HCT116 (cell line): ENCODE measurements at regions not wholly inside any gene's neighbourhood (a gene's known extent, or its start where the extent isn't known, plus 50 kb on each side); places are given as distances from the start of the nearest gene placed in this dataset.

Experiments used
- ATAC-seq: fragments of 200-7000 bp; cut with Tn5 transposase; 2 replicates; pipeline ENCODE4 v1.9.1; 2020; ENCODE audit warnings: mild to moderate bottlenecking, moderate library complexity
- BruUV-seq: library from RNA; stranded (reverse); fragments of 400-500 nt; replicated peaks from 2 replicates; lab custom pipeline; 2021; lab: Mats Ljungman, UMichigan
- CTCF ChIA-PET: fragments of 300-600 bp; sonication (Branson Sonifier 250); formaldehyde crosslinking; loops from one replicate; lab custom pipeline; 2021; ENCODE audit warnings: antibody characterized with exemption; lab: Charles Lee
- POLR2A ChIA-PET: fragments of 300-600, 350-600 bp; sonication (Branson Sonifier 250); formaldehyde crosslinking; loops from one replicate; lab custom pipeline; 2021; ENCODE audit warnings: antibody characterized with exemption; lab: Charles Lee
- RAD21 ChIA-PET, 2 experiments: fragments of 300-600 bp; sonication (Branson Sonifier 250); formaldehyde crosslinking; loops; one replicate each; lab custom pipeline; 2023; ENCODE audit warnings: low total read pairs in 2 of 2; ENCODE audit not compliant: uncharacterized antibody in 2 of 2, unreplicated experiment in 2 of 2, low non-redundant PET in 1 of 2; lab: Charles Lee
- DNase-seq: peaks from one replicate; pipeline ENCODE4 v3.0.0-alpha.2; 2010; ENCODE audit warnings: low read depth, low spot score
- H2AFZ ChIP-seq: fragments of 200-600 bp; shearing (Covaris generic), sonication (generic); 2 replicates; pipeline ENCODE4 v1.6.1; 2017; ENCODE audit warnings: low read depth, mixed run types, mixed read lengths, antibody characterized with exemption, low read length; ENCODE audit not compliant: poor library complexity, severe bottlenecking
- H3K27ac ChIP-seq: 2 replicates; pipeline ENCODE4 v1.5.1; 2012; ENCODE audit warnings: low read depth, low read length
- H3K27me3 ChIP-seq: fragments of 200-600 bp; sonication (generic); 2 replicates; pipeline ENCODE4 v1.6.1; 2016; ENCODE audit warnings: mixed run types, low read length, mixed read lengths; ENCODE audit not compliant: insufficient read depth
- H3K36me3 ChIP-seq, 2 experiments: fragments of 200-500 bp in 1 of 2; fragments of 200-600 bp in 1 of 2; sonication (Bioruptor generic) in 1 of 2; sonication (generic) in 1 of 2; 2 replicates each; pipeline versions ENCODE4 v1.5.1 to v1.6.1; 2014 to 2016; ENCODE audit warnings: low read length in 2 of 2, inconsistent platforms in 1 of 2, mixed read lengths in 1 of 2, mixed run types in 1 of 2; ENCODE audit not compliant: insufficient read depth in 2 of 2, control insufficient read depth in 1 of 2
- H3K4me1 ChIP-seq, 2 experiments: fragments of 200-600 bp in 1 of 2; sonication (generic) in 1 of 2; 2 replicates each; pipeline versions ENCODE4 v1.5.1 to v1.6.1; 2012 to 2017; ENCODE audit warnings: low read length in 2 of 2, inconsistent platforms in 1 of 2, mild to moderate bottlenecking in 1 of 2, mixed read lengths in 1 of 2, mixed run types in 1 of 2, moderate library complexity in 1 of 2; ENCODE audit not compliant: insufficient read depth in 2 of 2, control insufficient read depth in 1 of 2
- H3K4me2 ChIP-seq: fragments of 200-600 bp; sonication (generic); 2 replicates; pipeline ENCODE4 v1.6.1; 2017; ENCODE audit warnings: mixed run types, low read length, mixed read lengths
- H3K4me3 ChIP-seq, 2 experiments: fragments of 200-600 bp in 1 of 2; sonication (generic) in 1 of 2; replicated peaks in 1 of 2; 2 replicates each; pipeline ENCODE4 v1.5.1; 2011 to 2016; ENCODE audit warnings: low read length in 2 of 2, control low read depth in 1 of 2, low read depth in 1 of 2, mild to moderate bottlenecking in 1 of 2, mixed read lengths in 1 of 2, mixed run types in 1 of 2
- H3K79me2 ChIP-seq: fragments of 200-600 bp; sonication (generic); 2 replicates; pipeline ENCODE4 v1.6.1; 2017; ENCODE audit warnings: mild to moderate bottlenecking, mixed run types, low read length, moderate library complexity, mixed read lengths; ENCODE audit not compliant: insufficient read depth
- H3K9ac ChIP-seq: fragments of 200-600 bp; sonication (generic); 2 replicates; pipeline ENCODE4 v1.6.1; 2016; ENCODE audit warnings: low read length, mixed read lengths
- H3K9me2 ChIP-seq: fragments of 200-600 bp; sonication (generic), shearing (Covaris generic); 2 replicates; pipeline ENCODE4 v1.6.1; 2017; ENCODE audit warnings: mixed run types, mild to moderate bottlenecking, moderate library complexity; ENCODE audit not compliant: insufficient read depth
- H3K9me3 ChIP-seq, 2 experiments: fragments of 200-500 bp in 1 of 2; fragments of 200-600 bp in 1 of 2; sonication (Bioruptor generic) in 1 of 2; sonication (generic) in 1 of 2; 2 replicates each; pipeline ENCODE4 v1.6.1; 2014 to 2017; ENCODE audit warnings: low read length in 2 of 2, mixed read lengths in 2 of 2, inconsistent platforms in 1 of 2, low read depth in 1 of 2, mild to moderate bottlenecking in 1 of 2, mixed run types in 1 of 2, moderate library complexity in 1 of 2; ENCODE audit not compliant: control insufficient read depth in 1 of 2, insufficient read depth in 1 of 2
- H4K20me1 ChIP-seq: fragments of 200-600 bp; sonication (generic), shearing (Covaris generic); 2 replicates; pipeline ENCODE4 v1.6.1; 2017; ENCODE audit warnings: mixed run types, mild to moderate bottlenecking, moderate library complexity; ENCODE audit not compliant: insufficient read depth
- CEBPB ChIP-seq: IDR thresholded peaks from 2 replicates; pipeline ENCODE4 v1.6.1; 2012; ENCODE audit warnings: low read depth
- EGR1 ChIP-seq: IDR thresholded peaks from 2 replicates; pipeline ENCODE4 v1.6.1; 2012; ENCODE audit warnings: low read depth
- FOSL1 ChIP-seq: IDR thresholded peaks from 2 replicates; pipeline ENCODE4 v1.6.1; 2012; ENCODE audit warnings: low read depth
- JUND ChIP-seq: IDR thresholded peaks from 2 replicates; pipeline ENCODE4 v1.6.1; 2012
- SRF ChIP-seq: IDR thresholded peaks from 2 replicates; pipeline ENCODE4 v1.6.1; 2012; ENCODE audit warnings: low read depth
- TCF7L2 ChIP-seq: IDR thresholded peaks from 2 replicates; pipeline ENCODE4 v1.7.0; 2011; ENCODE audit warnings: borderline replicate concordance, inconsistent platforms; ENCODE audit not compliant: insufficient read depth, insufficient read length; ENCODE audit errors: extremely low read depth
- YY1 ChIP-seq: IDR thresholded peaks from 2 replicates; pipeline ENCODE4 v1.6.1; 2011; ENCODE audit warnings: low read length, low read depth, moderate library complexity, mild to moderate bottlenecking; ENCODE audit not compliant: insufficient replicate concordance; ENCODE audit errors: extremely low read depth
- ZFX ChIP-seq: fragments of 450-650 bp; IDR thresholded peaks from 2 replicates; pipeline ENCODE4 v1.6.1; 2017
- ZNF274 ChIP-seq: fragments of 200-500 bp; sonication (Bioruptor generic); IDR thresholded peaks from 2 replicates; pipeline ENCODE4 v1.6.1; 2014; ENCODE audit warnings: mild to moderate bottlenecking, low read depth, low read length, inconsistent platforms
- intact Hi-C: fragments of 100-400 bp; cut with micrococcal nuclease; formaldehyde crosslinking; loops from 2 replicates; pipeline ENCODE4 v1.10.0; 2022
- TF ChIP-seq, protein P1 (sequence below): IDR thresholded peaks from 2 replicates; pipeline ENCODE4 v1.6.1; 2012; ENCODE audit warnings: low read depth
- TF ChIP-seq, protein P2 (sequence below): IDR thresholded peaks from 2 replicates; pipeline ENCODE4 v1.6.1; 2012

DNA sequence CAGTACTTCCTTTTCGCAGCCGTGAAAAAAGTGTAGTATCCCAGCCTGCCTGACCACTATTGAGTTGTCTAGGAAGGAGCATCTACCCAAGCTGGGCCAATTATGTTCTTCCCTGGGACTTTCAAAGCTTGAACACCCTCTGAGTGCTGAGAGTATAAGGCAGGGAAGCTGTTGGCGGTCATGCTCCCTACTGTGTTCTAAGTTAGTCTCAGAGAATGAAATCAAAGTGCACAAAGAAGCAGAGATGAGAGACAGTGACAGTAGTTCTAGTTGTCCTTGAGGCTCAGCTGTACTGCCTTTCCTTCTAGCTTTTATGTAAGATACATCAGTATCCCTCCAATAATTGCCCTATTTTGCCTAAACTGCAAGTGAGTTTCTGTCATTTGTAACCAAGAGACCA is 427.1 kb upstream of the SEL1L start:
- Histone ChIP-seq H4K20me1 (no peaks in the 10 kb centered on the region), H2AFZ (no peak overlapping the region), H3K4me1 (no peaks in the 10 kb centered on the region), H3K4me3 (no peak overlapping the region), H3K9me3 (peaks cover 0 to 5% of the 10 kb centered on the region in 2 experiments; a peak in 2 of 4 replicates), H3K27me3 (no peaks in the 10 kb centered on the region), H3K9ac (no peak overlapping the region), H3K79me2 (no peaks in the 10 kb centered on the region), H3K4me2 (no peak overlapping the region), H3K36me3 (no peaks in the 10 kb centered on the region), H3K27ac (no peak overlapping the region), H3K9me2 (no peaks in the 10 kb centered on the region)
- CTCF ChIA-PET = no interaction called here
- RAD21 ChIA-PET = no interaction called here
- TF ChIP-seq CEBPB (no peak), EGR1 (no peak), YY1 (no peak), ZNF274 (no peak), TCF7L2 (no peak), ZFX (no peak), JUND (no peak), SRF (no peak), FOSL1 (no peak)
- TF ChIP-seq, protein P1, sequence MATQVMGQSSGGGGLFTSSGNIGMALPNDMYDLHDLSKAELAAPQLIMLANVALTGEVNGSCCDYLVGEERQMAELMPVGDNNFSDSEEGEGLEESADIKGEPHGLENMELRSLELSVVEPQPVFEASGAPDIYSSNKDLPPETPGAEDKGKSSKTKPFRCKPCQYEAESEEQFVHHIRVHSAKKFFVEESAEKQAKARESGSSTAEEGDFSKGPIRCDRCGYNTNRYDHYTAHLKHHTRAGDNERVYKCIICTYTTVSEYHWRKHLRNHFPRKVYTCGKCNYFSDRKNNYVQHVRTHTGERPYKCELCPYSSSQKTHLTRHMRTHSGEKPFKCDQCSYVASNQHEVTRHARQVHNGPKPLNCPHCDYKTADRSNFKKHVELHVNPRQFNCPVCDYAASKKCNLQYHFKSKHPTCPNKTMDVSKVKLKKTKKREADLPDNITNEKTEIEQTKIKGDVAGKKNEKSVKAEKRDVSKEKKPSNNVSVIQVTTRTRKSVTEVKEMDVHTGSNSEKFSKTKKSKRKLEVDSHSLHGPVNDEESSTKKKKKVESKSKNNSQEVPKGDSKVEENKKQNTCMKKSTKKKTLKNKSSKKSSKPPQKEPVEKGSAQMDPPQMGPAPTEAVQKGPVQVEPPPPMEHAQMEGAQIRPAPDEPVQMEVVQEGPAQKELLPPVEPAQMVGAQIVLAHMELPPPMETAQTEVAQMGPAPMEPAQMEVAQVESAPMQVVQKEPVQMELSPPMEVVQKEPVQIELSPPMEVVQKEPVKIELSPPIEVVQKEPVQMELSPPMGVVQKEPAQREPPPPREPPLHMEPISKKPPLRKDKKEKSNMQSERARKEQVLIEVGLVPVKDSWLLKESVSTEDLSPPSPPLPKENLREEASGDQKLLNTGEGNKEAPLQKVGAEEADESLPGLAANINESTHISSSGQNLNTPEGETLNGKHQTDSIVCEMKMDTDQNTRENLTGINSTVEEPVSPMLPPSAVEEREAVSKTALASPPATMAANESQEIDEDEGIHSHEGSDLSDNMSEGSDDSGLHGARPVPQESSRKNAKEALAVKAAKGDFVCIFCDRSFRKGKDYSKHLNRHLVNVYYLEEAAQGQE = no peak
- TF ChIP-seq, protein P2, sequence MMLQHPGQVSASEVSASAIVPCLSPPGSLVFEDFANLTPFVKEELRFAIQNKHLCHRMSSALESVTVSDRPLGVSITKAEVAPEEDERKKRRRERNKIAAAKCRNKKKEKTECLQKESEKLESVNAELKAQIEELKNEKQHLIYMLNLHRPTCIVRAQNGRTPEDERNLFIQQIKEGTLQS = no peak
- no peak for ATAC-seq
- no TSS peak for BruUV-seq
- DNase-seq = no peak
- POLR2A ChIA-PET = no interaction called here
- intact Hi-C loops = no loop called here
